ENCODE measurements at regions not wholly inside any gene's neighbourhood (a gene's known extent, or its start where the extent isn't known, plus 50 kb on each side); places are given as distances from the start of the nearest gene placed in this dataset.

GRCh38 chr1:223001653-223002634, 141.1 kb downstream of the TLR5 start:
- POLR2A ChIA-PET = no interaction called here
- H3K4me3 Mint-ChIP-seq = no peak overlapping the region
- no peaks in the 10 kb centered on the region for H3K4me1 Mint-ChIP-seq
- no peaks in the 10 kb centered on the region for H3K9me3 Mint-ChIP-seq
- H3K36me3 Mint-ChIP-seq = peaks cover 1% of the 10 kb centered on the region
- H3K27me3 Mint-ChIP-seq = no peaks in the 10 kb centered on the region
- no peak overlapping the region for H3K27ac Mint-ChIP-seq
- ATAC-seq (ENCODE audit: low read depth) (no peak), DNase-seq (no peak)

GRCh38 chr1:223003549-223003948, 139.5 kb downstream of the TLR5 start:
- ATAC-seq (ENCODE audit: low read depth) = no peak
- DNase-seq = no peak
- Mint-ChIP-seq H3K36me3 (peaks cover 1% of the 10 kb centered on the region), H3K27me3 (no peaks in the 10 kb centered on the region), H3K4me3 (no peak overlapping the region), H3K9me3 (no peaks in the 10 kb centered on the region), H3K27ac (no peak overlapping the region), H3K4me1 (no peaks in the 10 kb centered on the region)
- POLR2A ChIA-PET = no interaction called here

- H3K9me3 Mint-ChIP-seq = no peaks in the 10 kb centered on the region
- peaks cover 12% of the 10 kb centered on the region for H3K27me3 Mint-ChIP-seq
- no peak overlapping the region for H3K27ac Mint-ChIP-seq
- H3K4me3 Mint-ChIP-seq = no peak overlapping the region
- POLR2A ChIA-PET = no interaction called here
- H3K4me1 Mint-ChIP-seq = no peaks in the 10 kb centered on the region
- ATAC-seq (ENCODE audit: low read depth) (no peak), DNase-seq (no peak)
- H3K36me3 Mint-ChIP-seq = peaks cover 1% of the 10 kb centered on the region
Observed at GRCh38 chr1:223006371-223006770, 136.7 kb downstream of the TLR5 start.

- DNase-seq = no peak
- H3K27me3 Mint-ChIP-seq = peaks cover 12% of the 10 kb centered on the region
- H3K27ac Mint-ChIP-seq = no peak overlapping the region
Observed at GRCh38 chr1:223006917-223007648, 136.0 kb downstream of the TLR5 start.

GRCh38 chr1:223007935-223008334, 135.1 kb downstream of the TLR5 start:
- no peak overlapping the region for H3K4me3 Mint-ChIP-seq
- peaks cover 1% of the 10 kb centered on the region for H3K36me3 Mint-ChIP-seq
- peaks cover 16% of the 10 kb centered on the region for H3K27me3 Mint-ChIP-seq
- no peaks in the 10 kb centered on the region for H3K4me1 Mint-ChIP-seq
- H3K9me3 Mint-ChIP-seq = no peaks in the 10 kb centered on the region
- ATAC-seq (ENCODE audit: low read depth) (no peak), DNase-seq (no peak)
- no peak overlapping the region for H3K27ac Mint-ChIP-seq
- POLR2A ChIA-PET = no interaction called here

More at GRCh38 chr1:223006917-223007648, 136.0 kb downstream of the TLR5 start:
- no peaks in the 10 kb centered on the region for H3K9me3 Mint-ChIP-seq
- ATAC-seq (ENCODE audit: low read depth) = no peak
- H3K4me1 Mint-ChIP-seq = no peaks in the 10 kb centered on the region
- H3K36me3 Mint-ChIP-seq = peaks cover 1% of the 10 kb centered on the region
- no peak overlapping the region for H3K4me3 Mint-ChIP-seq
- POLR2A ChIA-PET = no interaction called here

- no peak for ATAC-seq (ENCODE audit: low read depth)
- Mint-ChIP-seq H3K4me1 (no peaks in the 10 kb centered on the region), H3K27me3 (peaks cover 16% of the 10 kb centered on the region), H3K4me3 (no peak overlapping the region), H3K9me3 (no peaks in the 10 kb centered on the region), H3K36me3 (peaks cover 1% of the 10 kb centered on the region), H3K27ac (no peak overlapping the region)
- POLR2A ChIA-PET = no interaction called here
- no peak for DNase-seq
Observed at GRCh38 chr1:223008808-223009207, 134.2 kb downstream of the TLR5 start.

GRCh38 chr1:223009406-223009805, 133.6 kb downstream of the TLR5 start:
- Mint-ChIP-seq H3K27ac (no peak overlapping the region), H3K4me1 (no peaks in the 10 kb centered on the region), H3K27me3 (peaks cover 16% of the 10 kb centered on the region), H3K36me3 (peaks cover 1% of the 10 kb centered on the region), H3K4me3 (no peak overlapping the region), H3K9me3 (no peaks in the 10 kb centered on the region)
- no peak for ATAC-seq (ENCODE audit: low read depth)
- no peak for DNase-seq
- POLR2A ChIA-PET = no interaction called here

GRCh38 chr1:223010582-223011504, 132.2 kb downstream of the TLR5 start:
- Mint-ChIP-seq H3K9me3 (no peaks in the 10 kb centered on the region), H3K4me1 (no peaks in the 10 kb centered on the region), H3K27ac (no peak overlapping the region), H3K4me3 (no peak overlapping the region), H3K36me3 (no peaks in the 10 kb centered on the region), H3K27me3 (peaks cover 16% of the 10 kb centered on the region)
- ATAC-seq (ENCODE audit: low read depth) (no peak), DNase-seq (no peak)
- POLR2A ChIA-PET = no interaction called here

GRCh38 chr1:223011505-223011856, 131.6 kb downstream of the TLR5 start:
- Mint-ChIP-seq H3K27ac (no peak overlapping the region), H3K9me3 (no peaks in the 10 kb centered on the region), H3K4me1 (no peaks in the 10 kb centered on the region), H3K4me3 (no peak overlapping the region), H3K27me3 (peaks cover 16% of the 10 kb centered on the region), H3K36me3 (no peaks in the 10 kb centered on the region)
- DNase-seq = no peak
- POLR2A ChIA-PET = no interaction called here
- ATAC-seq (ENCODE audit: low read depth) = no peak

- POLR2A ChIA-PET = no interaction called here
- Mint-ChIP-seq H3K27me3 (peaks cover 16% of the 10 kb centered on the region), H3K4me1 (no peaks in the 10 kb centered on the region), H3K36me3 (no peaks in the 10 kb centered on the region), H3K9me3 (no peaks in the 10 kb centered on the region), H3K27ac (no peak overlapping the region), H3K4me3 (no peak overlapping the region)
- ATAC-seq (ENCODE audit: low read depth) (no peak), DNase-seq (no peak)
Observed at GRCh38 chr1:223012176-223012788, 130.8 kb downstream of the TLR5 start.

GRCh38 chr1:223012938-223013337, 130.1 kb downstream of the TLR5 start:
- DNase-seq = no peak
- Mint-ChIP-seq H3K4me3 (no peak overlapping the region), H3K27me3 (peaks cover 16% of the 10 kb centered on the region), H3K36me3 (no peaks in the 10 kb centered on the region), H3K4me1 (no peaks in the 10 kb centered on the region), H3K9me3 (no peaks in the 10 kb centered on the region), H3K27ac (no peak overlapping the region)
- POLR2A ChIA-PET = no interaction called here
- ATAC-seq (ENCODE audit: low read depth) = no peak

GRCh38 chr1:223014142-223014873, 128.7 kb downstream of the TLR5 start:
- no peaks in the 10 kb centered on the region for H3K9me3 Mint-ChIP-seq
- H3K4me1 Mint-ChIP-seq = no peaks in the 10 kb centered on the region
- H3K27ac Mint-ChIP-seq = no peak overlapping the region
- DNase-seq (no peak), ATAC-seq (ENCODE audit: low read depth) (no peak)
- POLR2A ChIA-PET = no interaction called here
- H3K27me3 Mint-ChIP-seq = peaks cover 16% of the 10 kb centered on the region
- H3K36me3 Mint-ChIP-seq = no peaks in the 10 kb centered on the region
- no peak overlapping the region for H3K4me3 Mint-ChIP-seq
